Posterior vena cava (tissue), 2 donors: ENCODE measurements at regions not wholly inside any gene's neighbourhood (a gene's known extent, or its start where the extent isn't known, plus 50 kb on each side); places are given as distances from the start of the nearest gene placed in this dataset.

ENCODE experiments used
- DNase-seq: peaks from one replicate; pipeline ENCODE4 v3.0.0-alpha.2; 2020; ENCODE audit warnings: low spot score
- intact Hi-C, 2 donors: fragments of 100-400 bp; cut with DNase I; formaldehyde crosslinking; loops; one replicate each; pipeline versions ENCODE4 v1.14.1 to v1.14.2; 2022 to 2023
- donor health status: DM: yes; HTN: yes; CAD: no.
- donor health status: DM: yes; HTN: yes; CAD: no.

DNA sequence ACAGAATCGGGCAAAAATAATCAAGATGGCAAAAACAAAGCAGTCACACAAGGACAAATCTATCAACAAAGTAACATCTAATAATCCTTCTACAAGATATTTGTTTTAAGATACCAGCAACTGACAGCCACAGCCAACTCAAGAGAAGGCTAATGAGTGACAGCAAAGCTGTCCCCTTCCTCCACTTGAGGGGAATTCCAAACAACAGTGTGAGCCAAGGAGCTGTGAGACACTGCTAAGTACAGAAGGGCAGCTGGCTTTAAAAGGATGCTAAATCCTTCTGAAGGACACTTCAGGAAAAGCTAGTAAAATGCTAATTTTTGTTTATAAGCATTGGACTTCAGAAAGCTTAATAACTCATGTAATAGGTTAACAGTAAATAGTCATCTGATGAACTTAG is 120.3 kb upstream of the GOLGA8J start:
- DNase-seq = no peak
- intact Hi-C loops = no loop called here

DNA sequence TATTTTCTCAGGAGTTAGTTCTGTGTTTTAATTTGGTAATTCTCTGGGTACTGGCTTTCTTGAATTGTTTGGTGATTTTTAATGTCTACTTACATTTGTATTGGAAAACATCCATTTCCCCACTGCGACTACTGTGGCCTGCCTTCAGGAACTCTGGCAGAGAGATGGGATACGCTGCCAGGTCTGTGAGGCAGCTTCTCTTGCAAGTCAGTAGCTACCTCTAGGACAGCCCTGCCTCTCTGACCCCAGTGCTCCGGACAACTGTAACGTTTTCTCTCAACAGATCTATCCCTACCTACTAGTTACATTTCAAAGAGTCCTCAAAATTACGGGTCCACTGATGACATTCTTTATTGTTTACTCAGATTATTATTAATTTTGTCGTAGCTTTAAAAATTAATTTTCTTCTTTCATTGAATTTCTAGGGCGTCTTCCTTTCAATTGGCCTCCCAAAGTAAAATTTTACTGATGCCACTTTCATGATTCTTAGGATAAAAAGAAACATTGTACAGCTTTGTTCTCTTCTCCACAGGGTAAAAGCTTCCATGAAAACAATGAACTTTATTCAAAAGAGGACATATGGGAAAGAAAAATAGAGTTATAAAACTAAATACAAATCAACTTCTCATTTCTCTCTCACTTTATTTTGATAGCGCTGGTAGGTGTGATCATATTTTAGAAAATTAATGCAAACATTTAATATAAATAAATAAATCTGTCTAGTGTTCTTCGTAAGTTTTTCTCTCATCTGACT is 123.2 kb upstream of the GOLGA8J start:
- DNase-seq = no peak
- intact Hi-C loops = no loop called here

DNA sequence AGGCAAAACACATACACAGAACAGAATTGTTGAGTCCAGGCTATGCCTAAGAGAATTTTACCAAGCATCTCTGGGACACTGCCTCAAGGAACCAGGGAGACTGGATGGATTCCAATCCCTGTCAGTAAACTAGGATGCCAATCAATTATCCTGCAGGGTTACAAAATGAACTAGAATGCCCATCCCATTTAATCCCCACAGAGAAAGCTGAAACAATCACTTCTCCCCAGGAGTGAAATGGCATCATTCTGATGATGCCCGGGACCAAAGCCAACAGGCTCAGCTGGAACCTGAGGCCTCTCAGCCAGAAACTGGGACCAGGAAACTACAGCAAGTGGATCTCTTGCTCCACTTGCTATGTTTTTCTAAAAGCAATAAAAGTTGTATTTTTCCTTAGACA is 130.0 kb upstream of the TJP1 start:
- DNase-seq = no peak
- intact Hi-C loops = no loop called here

DNA sequence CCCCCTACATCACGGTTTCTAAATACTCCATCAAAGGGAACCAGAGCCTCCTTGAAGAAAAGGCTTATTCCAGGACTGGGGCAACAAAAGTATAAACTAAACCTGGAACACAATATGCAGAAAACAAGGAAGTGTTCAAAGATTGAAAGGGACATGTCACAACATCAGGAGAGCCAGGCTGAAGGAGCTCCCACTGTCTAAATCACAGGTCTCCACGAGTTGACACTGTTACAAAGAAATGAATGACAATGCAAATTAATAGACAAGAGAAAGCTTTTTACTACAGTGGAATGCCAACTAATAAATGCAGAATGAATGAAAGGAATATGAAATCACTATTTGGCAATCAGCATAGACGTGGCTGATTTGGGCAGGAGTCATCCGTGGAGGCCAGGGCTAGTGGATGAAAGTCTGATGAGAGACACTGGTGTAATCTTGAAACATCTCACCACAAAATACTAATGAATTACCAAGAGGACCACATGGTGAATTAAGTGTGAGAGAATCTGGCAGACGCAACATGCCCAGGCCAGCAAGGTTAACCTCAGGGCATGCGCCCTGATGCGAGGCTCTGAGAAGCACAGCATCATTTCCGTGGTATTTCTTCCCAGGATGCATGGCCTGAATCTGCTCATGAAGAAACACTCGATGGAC is 123.8 kb upstream of the TJP1 start:
- intact Hi-C loops = no loop called here
- DNase-seq = no peak

DNA sequence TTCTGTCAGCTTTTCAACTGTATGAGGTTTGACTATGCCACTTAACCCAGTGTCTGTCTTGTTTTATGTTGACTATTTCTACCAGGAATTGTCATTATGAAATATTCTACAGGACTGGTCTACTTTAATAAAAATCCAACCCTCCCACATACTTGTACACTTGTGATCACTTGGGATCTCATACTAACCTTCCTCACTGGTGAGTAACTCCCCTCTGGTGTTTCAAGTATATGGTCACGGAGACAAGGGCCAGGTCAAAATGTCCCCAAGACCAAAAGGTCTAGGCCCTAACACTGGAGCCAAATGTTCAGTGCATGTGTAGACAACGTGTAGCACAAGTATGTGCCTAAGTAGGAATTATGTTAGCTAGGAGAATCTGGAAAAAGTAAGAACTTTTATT is 122.7 kb upstream of the TJP1 start:
- no peak for DNase-seq
- intact Hi-C loops = no loop called here

DNA sequence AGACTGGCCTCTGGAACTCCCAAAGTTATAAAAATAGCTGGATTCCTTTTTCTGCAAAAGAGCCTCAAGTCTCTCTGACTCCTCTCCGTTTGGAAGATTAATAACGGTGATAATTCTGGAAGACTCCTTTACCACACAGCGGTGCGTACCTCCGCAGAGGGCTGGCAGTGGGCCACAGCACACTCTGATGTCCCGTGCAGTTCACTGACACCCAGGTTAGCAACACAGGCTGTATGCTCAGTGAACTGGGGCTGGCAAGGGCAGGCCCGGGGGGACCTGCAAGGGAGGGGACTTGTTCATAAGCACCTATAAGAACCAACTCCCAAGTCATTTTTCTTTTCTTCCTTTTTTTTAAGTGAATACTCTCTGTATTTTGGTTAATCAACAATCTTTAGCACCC is 120.3 kb upstream of the TJP1 start:
- intact Hi-C loops = no loop called here
- DNase-seq = no peak

DNA sequence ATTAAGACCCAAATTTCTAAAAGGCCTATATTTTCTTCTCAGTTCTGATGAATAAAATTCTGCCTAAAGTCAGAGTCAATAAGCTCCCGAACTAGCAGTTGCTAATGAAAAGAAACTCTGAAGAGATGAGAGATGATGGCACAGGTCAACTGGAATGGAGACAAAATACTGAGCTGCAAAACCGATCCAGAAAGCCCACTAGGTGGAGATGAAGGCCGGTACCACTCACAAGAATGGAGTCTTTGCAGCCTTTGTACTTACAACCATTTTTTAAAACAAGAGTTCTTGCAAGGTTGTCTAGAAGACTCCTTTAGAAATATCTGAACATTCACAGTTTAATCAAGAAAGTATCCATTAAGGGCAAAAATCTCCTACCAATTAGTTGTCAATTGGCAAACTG is 119.9 kb upstream of the TJP1 start:
- intact Hi-C loops = no loop called here
- DNase-seq = no peak

DNA sequence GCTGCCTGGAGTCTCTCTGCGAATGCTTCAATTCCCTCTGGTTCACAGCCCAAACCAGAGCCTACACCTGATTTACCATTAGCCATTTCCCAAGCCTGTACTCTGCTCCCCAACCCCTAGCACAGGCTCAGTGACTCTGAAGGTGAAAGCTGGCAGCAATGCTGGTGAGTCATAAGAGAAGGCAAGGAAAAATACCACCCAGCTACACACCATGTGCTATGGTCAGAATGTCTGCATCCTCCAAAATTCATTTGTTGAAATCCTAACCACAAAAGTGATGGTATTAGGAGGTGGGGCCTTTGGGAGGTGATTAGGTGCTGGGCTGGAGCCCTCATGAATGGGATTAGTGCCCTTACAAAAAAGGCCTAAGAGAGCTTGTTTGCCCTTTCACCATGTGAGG is 117.1 kb upstream of the TJP1 start:
- DNase-seq = no peak
- intact Hi-C loops = no loop called here

DNA sequence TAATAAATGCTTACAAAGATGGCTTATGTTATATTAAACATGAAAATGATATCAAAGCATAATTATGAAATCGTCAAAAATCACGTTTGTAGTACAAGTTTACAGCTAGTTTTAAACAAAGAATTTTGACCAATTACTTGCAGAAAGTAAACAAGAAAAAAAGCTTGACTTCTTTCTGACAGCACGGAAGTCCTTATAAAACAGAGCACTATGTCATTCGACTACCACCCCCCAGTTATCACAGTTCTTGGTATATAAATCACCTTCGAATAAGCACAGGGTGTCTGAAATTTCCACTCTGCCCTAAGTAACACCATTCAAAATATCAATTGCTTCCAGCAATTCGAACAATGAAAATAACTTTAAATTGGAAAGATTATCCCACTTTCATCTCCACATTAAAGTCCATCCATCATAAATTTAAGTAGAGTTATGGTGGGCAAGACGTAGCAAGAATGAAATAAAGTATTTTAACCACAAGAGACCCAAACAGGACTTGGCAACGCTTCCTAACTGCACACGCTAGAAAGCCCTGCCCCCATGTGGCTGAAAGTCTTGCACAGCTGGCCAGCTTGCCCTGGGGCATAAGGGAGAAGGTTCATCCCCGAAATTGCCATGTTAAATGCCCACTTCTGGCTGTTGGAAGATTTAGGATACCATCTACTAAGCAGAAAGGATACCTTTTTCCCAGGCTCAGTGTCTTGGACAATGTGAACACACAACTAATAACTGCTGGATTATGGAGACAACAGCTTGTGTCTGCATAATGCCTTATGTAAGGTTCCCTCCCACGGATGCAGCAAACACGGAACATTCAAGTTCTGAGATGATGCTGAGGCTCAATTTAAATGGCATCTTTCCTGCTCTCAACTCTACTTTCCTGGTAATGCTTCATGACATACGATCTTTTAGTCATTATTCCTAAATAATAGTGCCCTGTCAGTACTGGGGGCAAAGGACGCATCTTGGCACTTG is 116.4 kb upstream of the TJP1 start:
- DNase-seq = no peak
- intact Hi-C loops = no loop called here

DNA sequence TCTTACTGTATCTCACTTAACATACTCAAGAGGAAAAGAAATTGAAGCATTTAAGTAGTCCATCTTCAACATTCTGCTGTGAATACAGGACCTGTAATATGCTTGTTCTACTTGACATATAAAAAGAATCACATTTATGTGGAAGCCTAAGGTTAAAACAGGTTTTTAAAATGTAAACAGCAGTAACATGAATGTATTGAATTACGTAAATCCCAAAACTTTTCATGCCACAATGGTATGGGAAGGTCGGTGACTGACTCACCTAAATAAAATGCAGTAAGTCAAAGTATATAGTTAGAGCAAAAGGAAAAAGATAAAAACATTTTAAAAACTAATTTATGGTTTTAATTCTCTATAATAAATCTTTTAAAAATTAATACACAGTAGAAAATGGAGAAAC is 115.7 kb upstream of the TJP1 start:
- no peak for DNase-seq
- intact Hi-C loops = no loop called here

DNA sequence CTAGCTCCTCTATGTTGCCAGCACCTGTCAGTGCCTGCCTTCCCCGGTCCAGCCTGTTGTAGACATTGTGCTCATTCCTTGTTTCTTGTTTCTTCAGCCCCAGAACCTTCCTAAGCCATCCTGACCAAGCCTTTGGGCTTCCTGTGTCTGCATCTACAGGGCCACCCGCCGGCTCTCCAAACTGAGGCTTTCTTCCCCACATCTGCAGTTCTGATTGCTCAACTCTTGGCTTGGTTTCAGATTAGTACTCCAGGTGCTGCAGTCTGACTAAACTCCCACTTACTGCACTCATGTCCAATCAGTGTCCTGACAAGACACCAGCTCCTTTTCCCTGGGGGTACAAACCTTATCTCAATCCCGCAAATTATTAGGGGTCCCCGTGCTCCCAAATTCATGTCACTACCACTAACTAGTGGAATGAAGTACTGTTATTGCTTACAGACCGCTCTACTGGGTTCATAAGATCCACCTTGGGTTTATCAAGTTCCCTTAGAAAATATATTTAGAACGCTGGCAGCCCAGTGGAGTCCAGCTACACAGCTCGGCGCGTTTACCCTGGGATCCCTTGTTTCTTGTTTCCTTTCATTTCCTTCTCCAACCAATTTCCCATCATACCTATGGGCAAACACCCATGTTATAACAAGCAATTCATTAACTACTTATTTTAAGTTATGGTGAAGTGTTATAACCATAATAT is 114.2 kb upstream of the TJP1 start:
- no peak for DNase-seq
- intact Hi-C loops = no loop called here

DNA sequence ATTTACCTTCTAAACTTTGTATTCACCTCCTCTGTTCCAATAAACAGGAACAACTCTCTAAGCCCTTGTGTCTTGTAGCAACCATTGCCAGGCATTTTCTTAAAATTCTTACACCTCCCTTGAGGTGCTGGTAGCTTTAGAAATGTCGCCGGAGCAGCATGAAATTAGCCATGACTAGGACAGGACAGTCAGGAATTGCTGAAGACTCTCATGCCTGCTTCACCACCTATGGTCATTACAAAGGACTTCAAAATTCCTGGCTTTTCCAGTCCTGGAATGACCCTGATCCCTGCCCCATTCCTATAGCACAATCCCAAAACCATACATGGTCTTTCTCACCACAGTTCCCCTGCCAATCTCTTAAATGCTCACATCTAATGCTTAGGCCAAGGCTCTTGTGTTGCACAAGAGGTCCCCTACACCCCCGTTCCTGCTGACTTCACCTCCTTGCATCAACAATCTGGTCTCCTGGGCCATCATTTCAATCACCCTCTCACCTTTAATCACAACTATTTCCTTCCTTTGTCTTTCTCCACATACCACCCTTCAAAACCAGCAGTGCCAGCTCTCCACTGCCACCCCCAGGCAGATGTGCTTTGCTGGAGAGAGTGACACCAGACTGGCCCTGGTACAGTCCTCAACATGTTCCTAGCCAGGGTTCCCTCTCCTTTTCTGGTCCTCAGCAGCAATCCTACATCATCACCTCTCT is 113.2 kb upstream of the TJP1 start:
- intact Hi-C loops = no loop called here
- no peak for DNase-seq

DNA sequence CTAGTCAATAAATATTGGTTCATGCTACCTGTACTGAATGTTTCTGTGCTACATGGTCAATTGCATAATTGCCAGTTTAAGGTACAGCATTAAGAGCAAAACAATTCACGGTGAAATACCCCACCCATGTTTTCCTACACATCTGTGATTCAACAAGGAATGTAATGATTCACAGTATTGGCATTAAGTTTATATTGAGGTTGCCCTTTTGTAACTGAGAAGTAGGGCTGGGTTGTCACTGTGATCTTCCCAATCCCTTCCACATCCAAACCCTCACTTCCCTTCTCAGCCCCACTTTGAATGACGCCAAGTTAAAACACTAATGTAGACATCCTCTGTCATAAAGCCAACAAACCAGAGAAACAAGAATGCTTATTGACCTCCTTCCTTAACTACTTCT is 112.0 kb upstream of the TJP1 start:
- no peak for DNase-seq
- intact Hi-C loops = no loop called here

DNA sequence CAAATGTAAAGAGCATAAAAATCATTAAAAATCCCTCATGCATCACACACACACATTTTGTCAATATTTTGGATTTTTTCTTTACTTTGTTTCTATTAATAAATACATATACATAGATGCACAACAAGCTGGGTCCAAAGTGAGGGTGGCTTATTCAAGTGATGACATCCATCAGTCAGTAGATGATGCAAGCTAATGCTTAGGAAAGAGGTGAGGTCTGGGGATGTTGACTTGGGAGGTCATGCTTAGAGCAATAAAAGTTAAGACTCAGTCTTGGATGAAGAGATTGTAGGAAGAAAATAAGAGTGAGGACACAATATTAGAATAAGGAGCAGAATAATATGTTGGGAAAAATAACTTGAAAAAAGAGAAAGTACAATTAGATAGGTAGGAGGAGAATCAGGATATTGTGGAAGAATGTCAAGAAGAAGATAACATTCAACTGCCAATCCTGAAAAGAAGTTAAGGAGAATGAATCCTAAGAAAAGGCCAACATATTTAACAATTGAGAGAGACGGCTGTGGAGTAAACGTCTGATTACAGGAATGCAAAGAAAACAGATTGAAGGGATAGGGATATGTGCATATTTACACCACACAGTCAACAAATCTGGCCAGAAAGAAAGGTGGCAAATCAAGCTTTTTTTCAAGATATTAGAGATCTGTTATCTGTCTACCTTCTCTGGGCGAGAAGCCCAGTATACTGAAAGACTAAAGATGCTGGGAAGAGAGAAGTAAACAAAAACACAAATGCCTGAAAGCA is 111.0 kb upstream of the TJP1 start:
- no peak for DNase-seq
- intact Hi-C loops = no loop called here

DNA sequence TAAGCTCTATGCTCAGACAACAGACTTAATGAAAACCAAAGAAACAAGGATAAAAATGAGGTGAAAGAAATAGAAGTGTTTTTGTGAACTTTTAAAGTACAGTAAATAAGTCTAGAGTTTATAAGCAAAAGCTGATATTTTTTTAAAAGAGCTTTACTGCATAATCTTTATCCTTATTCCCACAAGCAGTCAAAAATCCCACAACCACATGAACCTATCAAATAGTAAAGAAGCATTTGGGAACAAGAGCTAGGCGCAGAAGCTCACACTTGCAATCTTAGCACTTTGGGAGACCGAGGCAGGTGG is 103.8 kb upstream of the TJP1 start:
- intact Hi-C loops = loop anchor here in 1 of 2 donors (10.0 kb wide), 1 partner anchor 181 kb away; no protein-coding TSS in a partner anchor

DNA sequence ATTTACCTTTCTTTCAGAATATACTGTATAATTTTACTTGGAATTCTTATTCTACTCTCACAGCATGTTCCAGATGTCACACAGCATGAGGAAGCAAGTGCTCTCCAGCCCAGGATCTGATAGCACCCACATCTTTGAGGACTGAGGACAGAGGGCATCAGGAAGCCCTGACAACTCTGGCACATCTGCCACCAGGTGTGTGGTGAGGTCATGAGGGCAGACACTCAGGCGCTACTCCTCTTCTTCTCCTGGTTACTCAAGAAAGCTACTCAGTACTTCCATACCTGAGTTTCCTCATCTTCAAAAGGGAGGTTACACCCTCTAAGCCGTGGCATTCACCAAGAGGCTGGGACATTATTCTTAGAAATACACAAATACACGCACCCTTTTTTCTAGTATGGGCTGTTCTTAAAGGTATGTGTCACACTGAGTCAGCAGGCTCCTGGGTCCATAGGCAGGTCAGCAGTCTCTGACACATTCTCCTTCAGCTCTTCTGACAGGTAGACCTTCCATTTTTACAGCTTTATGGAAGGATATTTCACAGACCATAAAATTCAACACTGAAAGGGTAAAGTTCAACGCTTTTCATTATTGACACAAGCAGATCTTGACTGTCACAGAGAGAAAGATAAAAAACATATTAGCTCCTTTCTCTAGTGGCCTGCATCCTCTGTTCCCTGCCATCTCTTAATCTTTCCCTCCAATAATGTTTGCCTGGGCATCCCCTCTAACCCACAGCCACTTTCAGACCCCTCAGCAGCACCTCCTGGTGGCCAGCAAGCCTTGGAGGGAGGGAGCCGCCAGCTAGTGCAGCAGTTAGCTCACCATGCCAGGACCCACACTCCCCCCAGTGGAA is 103.2 kb upstream of the TJP1 start:
- intact Hi-C loops = loop anchor here in 1 of 2 donors (10.0 kb wide), 1 partner anchor 181 kb away; no protein-coding TSS in a partner anchor
- peak; percentile 89 for DNase-seq

More for the DNA sequence above, 103.8 kb upstream of the TJP1 start:
- no peak for DNase-seq

DNA sequence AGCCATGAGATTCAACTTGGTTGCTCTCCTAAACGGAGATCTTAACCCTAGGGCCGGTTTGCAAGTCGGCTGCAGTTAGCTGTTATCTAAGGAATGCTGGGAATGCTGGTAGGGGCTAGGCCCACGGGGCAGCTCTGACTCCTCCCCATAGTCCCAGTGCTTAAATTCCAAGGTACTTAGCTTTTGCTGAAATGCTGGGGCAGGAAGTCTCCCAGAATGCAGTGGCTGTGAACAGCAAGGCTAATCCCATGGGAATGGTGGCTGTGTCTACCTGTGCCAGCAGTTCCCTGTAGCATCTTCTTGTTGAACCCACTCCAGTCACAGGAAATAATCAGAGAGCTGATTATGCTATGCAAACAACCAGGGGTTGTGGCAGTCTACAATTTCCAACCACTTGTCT is 102.5 kb upstream of the TJP1 start:
- DNase-seq = no peak
- intact Hi-C loops = loop anchor here in 1 of 2 donors (10.0 kb wide), 1 partner anchor 180 kb away; no protein-coding TSS in a partner anchor
